SU-DHL-6 (cell line): ENCODE measurements at regions not wholly inside any gene's neighbourhood (a gene's known extent, or its start where the extent isn't known, plus 50 kb on each side); places are given as distances from the start of the nearest gene placed in this dataset.

Source experiments
- EZH2phosphoT487 ChIP-seq: fragments of 200-600 bp; sonication (generic), shearing (Covaris generic); conservative IDR thresholded peaks from 2 replicates; pipeline ENCODE4 v1.6.1; 2018; ENCODE audit warnings: mild to moderate bottlenecking, antibody characterized with exemption, low read length, moderate library complexity, mixed read lengths
- TF ChIP-seq, protein P1 (sequence below): fragments of 200-600 bp; sonication (generic); IDR thresholded peaks from one replicate; pipeline ENCODE4 v1.5.1; 2017; ENCODE audit warnings: antibody characterized with exemption, mild to moderate bottlenecking, low read length, moderate library complexity; ENCODE audit not compliant: insufficient read depth, poor library complexity, severe bottlenecking

DNA sequence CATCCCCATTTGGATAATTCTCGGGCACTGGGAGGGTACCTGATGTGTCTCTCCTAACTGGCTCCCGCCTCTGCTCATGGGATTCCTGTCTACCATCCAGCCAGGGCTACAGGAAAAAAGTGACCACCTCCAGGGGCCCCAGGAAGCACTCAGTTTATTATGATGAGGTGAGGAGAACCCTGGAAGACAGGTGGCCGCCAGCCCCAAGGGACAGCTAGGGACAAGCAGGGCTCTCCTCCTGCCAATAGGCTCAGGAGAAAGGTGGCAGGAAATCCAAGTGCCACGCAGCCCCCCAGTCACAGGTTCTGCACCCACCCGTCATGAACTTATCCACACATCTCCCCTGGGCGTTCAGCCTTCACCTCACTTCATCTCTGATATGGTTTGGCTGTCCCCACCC lies 61.5 kb upstream of the ZNF354A start:
- TF ChIP-seq, protein P1, sequence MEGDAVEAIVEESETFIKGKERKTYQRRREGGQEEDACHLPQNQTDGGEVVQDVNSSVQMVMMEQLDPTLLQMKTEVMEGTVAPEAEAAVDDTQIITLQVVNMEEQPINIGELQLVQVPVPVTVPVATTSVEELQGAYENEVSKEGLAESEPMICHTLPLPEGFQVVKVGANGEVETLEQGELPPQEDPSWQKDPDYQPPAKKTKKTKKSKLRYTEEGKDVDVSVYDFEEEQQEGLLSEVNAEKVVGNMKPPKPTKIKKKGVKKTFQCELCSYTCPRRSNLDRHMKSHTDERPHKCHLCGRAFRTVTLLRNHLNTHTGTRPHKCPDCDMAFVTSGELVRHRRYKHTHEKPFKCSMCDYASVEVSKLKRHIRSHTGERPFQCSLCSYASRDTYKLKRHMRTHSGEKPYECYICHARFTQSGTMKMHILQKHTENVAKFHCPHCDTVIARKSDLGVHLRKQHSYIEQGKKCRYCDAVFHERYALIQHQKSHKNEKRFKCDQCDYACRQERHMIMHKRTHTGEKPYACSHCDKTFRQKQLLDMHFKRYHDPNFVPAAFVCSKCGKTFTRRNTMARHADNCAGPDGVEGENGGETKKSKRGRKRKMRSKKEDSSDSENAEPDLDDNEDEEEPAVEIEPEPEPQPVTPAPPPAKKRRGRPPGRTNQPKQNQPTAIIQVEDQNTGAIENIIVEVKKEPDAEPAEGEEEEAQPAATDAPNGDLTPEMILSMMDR: no peak
- no peak for TF ChIP-seq EZH2phosphoT487
